K562 (cell line): ENCODE measurements at regions not wholly inside any gene's neighbourhood (a gene's known extent, or its start where the extent isn't known, plus 50 kb on each side); places are given as distances from the start of the nearest gene placed in this dataset.

Source experiments
- ATAC-seq: fragments of 200-7000 bp; cut with Tn5 transposase; 3 replicates; pipeline ENCODE4 v1.9.1; 2020; ENCODE audit warnings: moderate library complexity
- BruUV-seq: library from RNA; stranded (reverse); fragments of 400-500 nt; replicated peaks from 2 replicates; lab custom pipeline; 2021; lab: Mats Ljungman, UMichigan
- CTCF ChIA-PET: fragments of 300-600 bp; formaldehyde crosslinking; extraction: SDS; loops from one replicate; lab custom pipeline; 2021; ENCODE audit warnings: low intra/inter-chr PET ratio; lab: Yijun Ruan, JAX
- POLR2A ChIA-PET: fragments of 300-600, 350-650 bp; sonication (Branson Sonifier 250); formaldehyde crosslinking; extraction: SDS; loops from one replicate; lab custom pipeline; 2021; ENCODE audit warnings: antibody characterized with exemption, inconsistent platforms; lab: Yijun Ruan, JAX
- DNase-seq, 4 experiments: peaks; one replicate each; pipeline versions ENCODE4 v3.0.0 to v3.0.0-alpha.2; 2011 to 2018; ENCODE audit warnings: low spot score in 3 of 4, mixed read lengths in 3 of 4; ENCODE audit errors: extremely low read depth in 1 of 4
- FAIRE-seq: peaks from 2 replicates; lab custom pipeline; 2011; peaks lifted over from hg19 to GRCh38; lab: Jason Lieb, UNC
- H2AFZ ChIP-seq: 2 replicates; pipeline ENCODE4 v1.6.0; 2011; ENCODE audit warnings: low read depth, low read length, control low read depth, inconsistent platforms
- H3K27ac ChIP-seq: fragments of 200-600 bp; 3 replicates; pipeline ENCODE4 v1.8.0; 2011; ENCODE audit warnings: low read depth, mild to moderate bottlenecking, control low read depth, inconsistent platforms, low read length, moderate library complexity, mixed read lengths; ENCODE audit errors: extremely low read depth
- H3K27me3 ChIP-seq, 2 experiments: fragments of 300-600 bp in 1 of 2; 2 replicates in 1 of 2; 3 replicates in 1 of 2; pipeline versions ENCODE4 v1.6.0 to v1.8.0; 2011; ENCODE audit warnings: inconsistent platforms in 2 of 2, low read length in 2 of 2, mild to moderate bottlenecking in 1 of 2, mixed read lengths in 1 of 2, moderate library complexity in 1 of 2; ENCODE audit not compliant: control insufficient read depth in 2 of 2, insufficient read depth in 2 of 2
- H3K36me3 ChIP-seq: fragments of 300-600 bp; 3 replicates; pipeline ENCODE4 v1.8.0; 2011; ENCODE audit warnings: mild to moderate bottlenecking, low read length, inconsistent platforms; ENCODE audit not compliant: control insufficient read depth, insufficient read depth
- H3K4me1 ChIP-seq, 2 experiments: fragments of 200-600 bp in 1 of 2; replicated peaks in 1 of 2; 2 replicates in 1 of 2; 3 replicates in 1 of 2; pipeline versions ENCODE4 v1.5.1 to v1.8.0; 2011; ENCODE audit warnings: inconsistent platforms in 2 of 2, low read length in 2 of 2, mild to moderate bottlenecking in 1 of 2, mixed read lengths in 1 of 2, moderate library complexity in 1 of 2; ENCODE audit not compliant: control insufficient read depth in 2 of 2, insufficient read depth in 2 of 2
- H3K4me2 ChIP-seq: 2 replicates; pipeline ENCODE4 v1.6.1; 2011; ENCODE audit warnings: low read length, control low read depth, inconsistent platforms, mixed read lengths; ENCODE audit not compliant: insufficient read depth
- H3K4me3 ChIP-seq: fragments of 200-600 bp; sonication (generic), shearing (Covaris generic); 2 replicates; pipeline ENCODE4 v1.5.1; 2016; ENCODE audit warnings: control low read depth, inconsistent platforms
- H3K79me2 ChIP-seq: fragments of 200-600 bp; 3 replicates; pipeline ENCODE4 v1.8.0; 2011; ENCODE audit warnings: low read length, inconsistent platforms; ENCODE audit not compliant: control insufficient read depth, insufficient read depth
- H3K9ac ChIP-seq, 2 experiments: 2 replicates each; pipeline versions ENCODE4 v1.6.0 to v1.6.1; 2011; ENCODE audit warnings: low read depth in 2 of 2, low read length in 2 of 2, control low read depth in 1 of 2, inconsistent platforms in 1 of 2, mild to moderate bottlenecking in 1 of 2, mixed read lengths in 1 of 2; ENCODE audit not compliant: insufficient read depth in 1 of 2
- H3K9me1 ChIP-seq: one replicate; pipeline ENCODE4 v1.6.0; 2011; ENCODE audit warnings: inconsistent platforms, mild to moderate bottlenecking, low read length, moderate library complexity; ENCODE audit not compliant: control insufficient read depth, insufficient read depth
- H3K9me3 ChIP-seq: replicated peaks from 2 replicates; pipeline ENCODE4 v1.5.1; 2011; ENCODE audit warnings: low read depth, low read length, inconsistent platforms; ENCODE audit not compliant: control insufficient read depth, insufficient read depth
- H4K20me1 ChIP-seq: replicated peaks from 2 replicates; pipeline ENCODE4 v1.6.1; 2011; ENCODE audit warnings: low read length, inconsistent platforms, mixed read lengths; ENCODE audit not compliant: control insufficient read depth, insufficient read depth
- BRD9 ChIP-seq: fragments of 450-650 bp; IDR thresholded peaks from 2 replicates; pipeline ENCODE4 v1.6.1; 2018; ENCODE audit warnings: low read depth; ENCODE audit not compliant: partially characterized antibody
- HDGF ChIP-seq: fragments of 450-650 bp; IDR thresholded peaks from 2 replicates; pipeline ENCODE4 v1.6.1; 2016
- HLTF ChIP-seq: fragments of 450-650 bp; IDR thresholded peaks from 2 replicates; pipeline ENCODE4 v1.6.1; 2016
- HNRNPK ChIP-seq: fragments of 200-400 bp; formaldehyde crosslinking; IDR thresholded peaks from one replicate; pipeline ENCODE4 v1.6.1; 2018; ENCODE audit warnings: mild to moderate bottlenecking, low read depth, low read length; ENCODE audit not compliant: poor library complexity, severe bottlenecking
- PCBP1 ChIP-seq: fragments of 200-400 bp; formaldehyde crosslinking; IDR thresholded peaks from 2 replicates; pipeline ENCODE4 v1.6.1; 2018; ENCODE audit warnings: mild to moderate bottlenecking, low read depth, low read length; ENCODE audit not compliant: poor library complexity, severe bottlenecking
- PCBP2 ChIP-seq: fragments of 200-400 bp; formaldehyde crosslinking; IDR thresholded peaks from 2 replicates; pipeline ENCODE4 v1.6.1; 2018; ENCODE audit warnings: low read length, low read depth, mild to moderate bottlenecking, moderate library complexity; ENCODE audit not compliant: poor library complexity, severe bottlenecking
- PHB ChIP-seq: fragments of 250-450 bp; sonication (Bioruptor Pico); IDR thresholded peaks from 2 replicates; pipeline ENCODE4 v1.5.0; 2021
- SAP30 ChIP-seq: fragments of 200-600 bp; sonication (generic); IDR thresholded peaks from 2 replicates; pipeline ENCODE4 v1.6.1; 2012; ENCODE audit warnings: borderline replicate concordance, low read depth, mild to moderate bottlenecking, moderate library complexity, low read length, control low read depth, inconsistent platforms; ENCODE audit not compliant: insufficient read depth, poor library complexity, severe bottlenecking
- YY1 ChIP-seq, 3 experiments: IDR thresholded peaks; 2 replicates each; pipeline ENCODE4 v1.6.1; 2011; ENCODE audit warnings: low read length in 2 of 3, mild to moderate bottlenecking in 2 of 3, moderate library complexity in 2 of 3, borderline replicate concordance in 1 of 3, control low read depth in 1 of 3, low read depth in 1 of 3; ENCODE audit not compliant: insufficient read depth in 3 of 3, insufficient replicate concordance in 2 of 3, control insufficient read depth in 1 of 3, insufficient read length in 1 of 3; ENCODE audit errors: extremely low read depth in 1 of 3
- ZBED1 ChIP-seq: IDR thresholded peaks from 2 replicates; pipeline ENCODE4 v1.6.1; 2014
- ZBTB26 ChIP-seq: fragments of 450-650 bp; formaldehyde crosslinking; IDR thresholded peaks from 2 replicates; pipeline ENCODE4 v1.4.0; 2022; ENCODE audit warnings: missing genetic modification characterization
- ZNF584 ChIP-seq: fragments of 200-800 bp; sonication (Bioruptor generic); IDR thresholded peaks from 2 replicates; pipeline ENCODE4 v1.6.1; 2016; ENCODE audit warnings: low read depth, mild to moderate bottlenecking, missing genetic modification characterization, missing compliant biosample characterization
- WGBS: fragments of 100-300 bp; shearing (Covaris generic); methylation state at CpG from one replicate; pipeline ENCODE4 v1.1.6; 2016; ENCODE audit warnings: low coverage, mixed read lengths; ENCODE audit not compliant: insufficient coverage; ENCODE audit errors: missing lambda C conversion rate; 5-methylcytosine and 5-hydroxymethylcytosine counted together
- in situ Hi-C: fragments of 300-500 bp; cut with MboI; formaldehyde crosslinking; loops from 4 replicates; pipeline ENCODE4 v1.15.0; 2018; ENCODE audit warnings: inconsistent platforms, mixed read lengths
- intact Hi-C: fragments of 100-400 bp; cut with micrococcal nuclease; formaldehyde crosslinking; loops from 2 replicates; pipeline ENCODE4 v1.14.2; 2022

GRCh38 chr11:25214535-25215176 lies 717.8 kb downstream of the LUZP2 start:
- ChIA-PET CTCF (no interaction called here), POLR2A (no interaction called here)
- no peak for ATAC-seq
- H3K27ac ChIP-seq = no peak overlapping the region
- H3K4me2 ChIP-seq = no peak overlapping the region
- H4K20me1 ChIP-seq = no peaks in the 10 kb centered on the region
- WGBS = 7% methylated on average over 2 of the region's 2 CpGs
- TF ChIP-seq HLTF (no peak), BRD9 (no peak), PHB (no peak), ZBED1 (no peak), ZBTB26 (CRISPR knock-in tag) (no peak), PCBP1 (peak; percentile 81), YY1 (IDR thresholded peaks at IDR 0.05; ENCODE audit: borderline replicate concordance in 1 of 3, control insufficient read depth in 1 of 3, extremely low read depth in 1 of 3, insufficient read depth in 3 of 3, insufficient read length in 1 of 3, insufficient replicate concordance in 2 of 3, low read depth in 1 of 3, low read length in 2 of 3) (no peak), HDGF (no peak), HNRNPK (peak; percentile 95), SAP30 (no peak), ZNF584 (CRISPR knock-in tag) (no peak), PCBP2 (peak; percentile 97)
- no peaks in the 10 kb centered on the region for H3K36me3 ChIP-seq
- no peaks in the 10 kb centered on the region for H3K9me1 ChIP-seq
- no TSS peak for BruUV-seq
- peaks cover 2% of the 10 kb centered on the region; the same call in 1 of the 2 replicates for H3K9me3 ChIP-seq
- intact Hi-C loops = no loop called here
- H3K9ac ChIP-seq = no peak overlapping the region
- no peak for DNase-seq
- no peak overlapping the region for H3K4me3 ChIP-seq
- no peaks in the 10 kb centered on the region for H3K27me3 ChIP-seq
- H2AFZ ChIP-seq = no peak overlapping the region
- no peaks in the 10 kb centered on the region for H3K79me2 ChIP-seq
- FAIRE-seq = no peak
- H3K4me1 ChIP-seq = no peaks in the 10 kb centered on the region
- in situ Hi-C loops = no loop called here
